SK-N-SH (cell line): ENCODE measurements at regions not wholly inside any gene's neighbourhood (a gene's known extent, or its start where the extent isn't known, plus 50 kb on each side); places are given as distances from the start of the nearest gene placed in this dataset.

Experiments used
- CTCF ChIA-PET: fragments of 300-600, 350-600 bp; formaldehyde crosslinking; extraction: SDS; loops from one replicate; lab custom pipeline; 2021; lab: Yijun Ruan, JAX
- POLR2A ChIA-PET: fragments of 350-600 bp; sonication (Branson Sonifier 250); formaldehyde crosslinking; extraction: SDS; loops from one replicate; lab custom pipeline; 2020; ENCODE audit warnings: antibody characterized with exemption, inconsistent platforms; lab: Yijun Ruan, JAX
- DNase-seq: peaks from one replicate; pipeline ENCODE4 v3.0.0; 2012
- H2AFZ ChIP-seq: fragments of 200-600 bp; sonication (generic); 2 replicates; pipeline ENCODE4 v1.8.1; 2016; ENCODE audit warnings: antibody characterized with exemption, mild to moderate bottlenecking, low read depth
- H3F3A ChIP-seq: fragments of 200-600 bp; sonication (generic); replicated peaks from 2 replicates; pipeline ENCODE3; 2016; ENCODE audit warnings: antibody characterized with exemption, mild to moderate bottlenecking; ENCODE audit not compliant: insufficient read depth
- H3K27ac ChIP-seq, 2 experiments: fragments of 200-500 bp in 1 of 2; fragments of 200-600 bp in 1 of 2; sonication (Bioruptor generic) in 1 of 2; sonication (generic), shearing (Covaris generic) in 1 of 2; 2 replicates each; pipeline versions ENCODE4 v1.5.1 to v1.6.1; 2014 to 2016; ENCODE audit warnings: low read depth in 2 of 2, inconsistent platforms in 1 of 2, low read length in 1 of 2, mild to moderate bottlenecking in 1 of 2, mixed read lengths in 1 of 2
- H3K27me3 ChIP-seq: fragments of 200-600 bp; sonication (generic), shearing (Covaris generic); 2 replicates; pipeline ENCODE4 v1.6.1; 2016; ENCODE audit warnings: mixed run types; ENCODE audit not compliant: insufficient read depth
- H3K36me3 ChIP-seq, 2 experiments: fragments of 200-500 bp in 1 of 2; fragments of 200-600 bp in 1 of 2; sonication (Bioruptor generic) in 1 of 2; sonication (generic) in 1 of 2; replicated peaks in 1 of 2; 2 replicates each; pipeline versions ENCODE3 to v1.5.1; 2014 to 2016; ENCODE audit warnings: low read length in 1 of 2, mild to moderate bottlenecking in 1 of 2; ENCODE audit not compliant: insufficient read depth in 2 of 2, control insufficient read depth in 1 of 2
- H3K4me1 ChIP-seq, 2 experiments: fragments of 200-500 bp in 1 of 2; fragments of 200-600 bp in 1 of 2; sonication (Bioruptor generic) in 1 of 2; sonication (generic), shearing (Covaris generic) in 1 of 2; 2 replicates each; pipeline versions ENCODE4 v1.5.1 to v1.6.1; 2014 to 2016; ENCODE audit warnings: low read depth in 1 of 2, low read length in 1 of 2, mixed run types in 1 of 2; ENCODE audit not compliant: insufficient read depth in 2 of 2, control insufficient read depth in 1 of 2
- H3K4me2 ChIP-seq: fragments of 200-600 bp; sonication (generic), shearing (Covaris generic); 2 replicates; pipeline ENCODE4 v1.6.1; 2017; ENCODE audit warnings: mixed run types
- H3K4me3 ChIP-seq, 2 experiments: fragments of 200-500 bp in 1 of 2; fragments of 200-600 bp in 1 of 2; sonication (Bioruptor generic) in 1 of 2; sonication (generic), shearing (Covaris generic) in 1 of 2; 2 replicates each; pipeline versions ENCODE4 v1.5.1 to v1.8.1; 2014 to 2016; ENCODE audit warnings: low read depth in 2 of 2, inconsistent platforms in 1 of 2, low read length in 1 of 2, mild to moderate bottlenecking in 1 of 2, mixed read lengths in 1 of 2, moderate library complexity in 1 of 2
- H3K79me2 ChIP-seq: fragments of 200-600 bp; sonication (generic); 2 replicates; pipeline ENCODE4 v1.8.1; 2017; ENCODE audit warnings: mild to moderate bottlenecking; ENCODE audit not compliant: insufficient read depth
- H3K9ac ChIP-seq: fragments of 200-600 bp; sonication (generic); 2 replicates; pipeline ENCODE4 v1.6.1; 2017; ENCODE audit warnings: mixed run types
- H3K9me2 ChIP-seq: fragments of 200-600 bp; sonication (generic); 2 replicates; pipeline ENCODE4 v1.6.1; 2017; ENCODE audit warnings: mixed run types
- H3K9me3 ChIP-seq: fragments of 200-600 bp; sonication (generic); 2 replicates; pipeline ENCODE4 v1.6.1; 2017; ENCODE audit warnings: mixed run types, mild to moderate bottlenecking, moderate library complexity
- H4K20me1 ChIP-seq: fragments of 200-600 bp; sonication (generic); 2 replicates; pipeline ENCODE4 v1.6.1; 2017; ENCODE audit warnings: mild to moderate bottlenecking, mixed run types; ENCODE audit not compliant: insufficient read depth
- CHD2 ChIP-seq: fragments of 150-350 bp; IDR thresholded peaks from 2 replicates; pipeline ENCODE4 v1.6.1; 2018; ENCODE audit warnings: low read length; ENCODE audit not compliant: partially characterized antibody
- ELF1 ChIP-seq: IDR thresholded peaks from 2 replicates; pipeline ENCODE4 v1.4.0; 2012
- FOSL2 ChIP-seq: IDR thresholded peaks from 2 replicates; pipeline ENCODE4 v1.4.0; 2012; ENCODE audit warnings: low read depth, mild to moderate bottlenecking, moderate library complexity, borderline replicate concordance
- FOXJ3 ChIP-seq: sonication (generic); formaldehyde crosslinking; IDR thresholded peaks from 2 replicates; pipeline ENCODE4 v1.5.1; 2020; ENCODE audit warnings: mild to moderate bottlenecking, missing genetic modification reagents
- FOXM1 ChIP-seq: IDR thresholded peaks from 2 replicates; pipeline ENCODE4 v1.4.0; 2012; ENCODE audit warnings: low read depth, mild to moderate bottlenecking
- JUND ChIP-seq: IDR thresholded peaks from 2 replicates; pipeline ENCODE4 v1.4.0; 2012
- MEF2A ChIP-seq: IDR thresholded peaks from 2 replicates; pipeline ENCODE4 v1.4.0; 2012; ENCODE audit warnings: low read depth, borderline replicate concordance
- NFIC ChIP-seq: IDR thresholded peaks from 2 replicates; pipeline ENCODE4 v1.4.0; 2012; ENCODE audit warnings: borderline replicate concordance
- NRF1 ChIP-seq: IDR thresholded peaks from 2 replicates; pipeline ENCODE4 v1.6.1; 2012; ENCODE audit warnings: low read depth, mild to moderate bottlenecking, low read length
- POLR2AphosphoS5 ChIP-seq: IDR thresholded peaks from 2 replicates; pipeline ENCODE4 v1.6.1; 2012; ENCODE audit warnings: low read depth, low read length
- RCOR1 ChIP-seq: fragments of 150-350 bp; IDR thresholded peaks from 2 replicates; pipeline ENCODE4 v1.6.1; 2017; ENCODE audit warnings: antibody characterized with exemption, low read length
- SMC3 ChIP-seq: IDR thresholded peaks from 2 replicates; pipeline ENCODE4 v1.6.1; 2012; ENCODE audit warnings: low read depth, low read length, improper control_type of control experiment
- TAF1 ChIP-seq: IDR thresholded peaks from 2 replicates; pipeline ENCODE4 v1.6.1; 2012; ENCODE audit warnings: low read depth, mild to moderate bottlenecking, low read length, moderate library complexity, borderline replicate concordance
- TCF12 ChIP-seq: IDR thresholded peaks from 2 replicates; pipeline ENCODE4 v1.4.0; 2012
- TEAD4 ChIP-seq: IDR thresholded peaks from 2 replicates; pipeline ENCODE4 v1.4.0; 2012; ENCODE audit warnings: mild to moderate bottlenecking, borderline replicate concordance; ENCODE audit not compliant: insufficient read depth
- WGBS: methylation state at CpG from one replicate; pipeline ENCODE4 v1.1.6; 2017; ENCODE audit warnings: low lambda C conversion rate; 5-methylcytosine and 5-hydroxymethylcytosine counted together
- TF ChIP-seq, protein P1 (sequence below): IDR thresholded peaks from 2 replicates; pipeline ENCODE4 v1.6.1; 2012; ENCODE audit warnings: mild to moderate bottlenecking, low read depth, low read length, moderate library complexity
- TF ChIP-seq, protein P2 (sequence below): IDR thresholded peaks from 2 replicates; pipeline ENCODE4 v1.4.0; 2012; ENCODE audit warnings: low read depth, borderline replicate concordance
- TF ChIP-seq, protein P3 (sequence below): IDR thresholded peaks from 2 replicates; pipeline ENCODE4 v1.4.0; 2012; ENCODE audit warnings: low read depth, borderline replicate concordance
- TF ChIP-seq, protein P4 (sequence below): IDR thresholded peaks from 2 replicates; pipeline ENCODE4; 2012
- TF ChIP-seq, protein P5 (sequence below): IDR thresholded peaks from 2 replicates; pipeline ENCODE4 v1.4.0; 2012; ENCODE audit warnings: low read depth

DNA sequence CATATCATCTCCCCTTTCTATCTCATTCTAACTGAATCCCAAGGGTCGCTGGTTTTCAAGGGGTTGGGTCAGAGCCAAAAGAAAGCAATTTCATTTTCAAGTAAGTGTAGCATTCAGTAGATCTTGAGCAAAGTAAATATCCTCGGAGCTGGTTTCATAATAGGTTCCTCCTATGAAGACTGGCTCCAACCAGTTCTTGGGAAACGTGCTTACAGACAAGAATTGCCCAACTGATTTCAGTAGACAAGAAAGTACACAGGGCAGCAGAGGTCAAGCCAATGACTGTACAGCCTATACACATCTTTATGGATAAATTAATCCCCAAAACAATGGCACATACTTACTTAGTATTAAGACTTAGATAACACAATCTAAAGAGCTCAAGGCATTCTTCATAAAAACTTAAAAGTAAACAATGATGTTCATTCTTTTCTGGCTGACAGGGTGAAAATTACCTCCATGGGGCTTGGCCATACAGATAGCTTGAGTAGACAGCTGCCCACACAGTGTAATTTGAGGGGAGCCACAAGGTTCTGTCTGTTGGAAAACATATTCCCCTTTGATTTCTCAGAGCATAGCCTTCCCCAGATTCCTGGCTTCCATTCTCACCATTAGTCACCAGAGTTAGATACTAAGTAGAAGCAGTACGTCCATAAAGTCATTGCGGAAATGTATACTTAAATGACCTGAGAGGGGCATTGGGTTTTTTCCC lies 163.9 kb downstream of the ARRDC3 start (continued):
- TF ChIP-seq, protein P1, sequence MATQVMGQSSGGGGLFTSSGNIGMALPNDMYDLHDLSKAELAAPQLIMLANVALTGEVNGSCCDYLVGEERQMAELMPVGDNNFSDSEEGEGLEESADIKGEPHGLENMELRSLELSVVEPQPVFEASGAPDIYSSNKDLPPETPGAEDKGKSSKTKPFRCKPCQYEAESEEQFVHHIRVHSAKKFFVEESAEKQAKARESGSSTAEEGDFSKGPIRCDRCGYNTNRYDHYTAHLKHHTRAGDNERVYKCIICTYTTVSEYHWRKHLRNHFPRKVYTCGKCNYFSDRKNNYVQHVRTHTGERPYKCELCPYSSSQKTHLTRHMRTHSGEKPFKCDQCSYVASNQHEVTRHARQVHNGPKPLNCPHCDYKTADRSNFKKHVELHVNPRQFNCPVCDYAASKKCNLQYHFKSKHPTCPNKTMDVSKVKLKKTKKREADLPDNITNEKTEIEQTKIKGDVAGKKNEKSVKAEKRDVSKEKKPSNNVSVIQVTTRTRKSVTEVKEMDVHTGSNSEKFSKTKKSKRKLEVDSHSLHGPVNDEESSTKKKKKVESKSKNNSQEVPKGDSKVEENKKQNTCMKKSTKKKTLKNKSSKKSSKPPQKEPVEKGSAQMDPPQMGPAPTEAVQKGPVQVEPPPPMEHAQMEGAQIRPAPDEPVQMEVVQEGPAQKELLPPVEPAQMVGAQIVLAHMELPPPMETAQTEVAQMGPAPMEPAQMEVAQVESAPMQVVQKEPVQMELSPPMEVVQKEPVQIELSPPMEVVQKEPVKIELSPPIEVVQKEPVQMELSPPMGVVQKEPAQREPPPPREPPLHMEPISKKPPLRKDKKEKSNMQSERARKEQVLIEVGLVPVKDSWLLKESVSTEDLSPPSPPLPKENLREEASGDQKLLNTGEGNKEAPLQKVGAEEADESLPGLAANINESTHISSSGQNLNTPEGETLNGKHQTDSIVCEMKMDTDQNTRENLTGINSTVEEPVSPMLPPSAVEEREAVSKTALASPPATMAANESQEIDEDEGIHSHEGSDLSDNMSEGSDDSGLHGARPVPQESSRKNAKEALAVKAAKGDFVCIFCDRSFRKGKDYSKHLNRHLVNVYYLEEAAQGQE: no peak
- no peak for TF ChIP-seq TEAD4
- no peak for TF ChIP-seq NFIC
- no peak for TF ChIP-seq TCF12
- TF ChIP-seq, protein P2, sequence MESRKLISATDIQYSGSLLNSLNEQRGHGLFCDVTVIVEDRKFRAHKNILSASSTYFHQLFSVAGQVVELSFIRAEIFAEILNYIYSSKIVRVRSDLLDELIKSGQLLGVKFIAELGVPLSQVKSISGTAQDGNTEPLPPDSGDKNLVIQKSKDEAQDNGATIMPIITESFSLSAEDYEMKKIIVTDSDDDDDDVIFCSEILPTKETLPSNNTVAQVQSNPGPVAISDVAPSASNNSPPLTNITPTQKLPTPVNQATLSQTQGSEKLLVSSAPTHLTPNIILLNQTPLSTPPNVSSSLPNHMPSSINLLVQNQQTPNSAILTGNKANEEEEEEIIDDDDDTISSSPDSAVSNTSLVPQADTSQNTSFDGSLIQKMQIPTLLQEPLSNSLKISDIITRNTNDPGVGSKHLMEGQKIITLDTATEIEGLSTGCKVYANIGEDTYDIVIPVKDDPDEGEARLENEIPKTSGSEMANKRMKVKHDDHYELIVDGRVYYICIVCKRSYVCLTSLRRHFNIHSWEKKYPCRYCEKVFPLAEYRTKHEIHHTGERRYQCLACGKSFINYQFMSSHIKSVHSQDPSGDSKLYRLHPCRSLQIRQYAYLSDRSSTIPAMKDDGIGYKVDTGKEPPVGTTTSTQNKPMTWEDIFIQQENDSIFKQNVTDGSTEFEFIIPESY: no peak
- TF ChIP-seq, protein P3, sequence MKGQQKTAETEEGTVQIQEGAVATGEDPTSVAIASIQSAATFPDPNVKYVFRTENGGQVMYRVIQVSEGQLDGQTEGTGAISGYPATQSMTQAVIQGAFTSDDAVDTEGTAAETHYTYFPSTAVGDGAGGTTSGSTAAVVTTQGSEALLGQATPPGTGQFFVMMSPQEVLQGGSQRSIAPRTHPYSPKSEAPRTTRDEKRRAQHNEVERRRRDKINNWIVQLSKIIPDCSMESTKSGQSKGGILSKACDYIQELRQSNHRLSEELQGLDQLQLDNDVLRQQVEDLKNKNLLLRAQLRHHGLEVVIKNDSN: no peak
- TF ChIP-seq SMC3: no peak
- TF ChIP-seq TAF1: no peak
- no peak for TF ChIP-seq CHD2
- TF ChIP-seq, all 33 proteins: peak for 0

DNA sequence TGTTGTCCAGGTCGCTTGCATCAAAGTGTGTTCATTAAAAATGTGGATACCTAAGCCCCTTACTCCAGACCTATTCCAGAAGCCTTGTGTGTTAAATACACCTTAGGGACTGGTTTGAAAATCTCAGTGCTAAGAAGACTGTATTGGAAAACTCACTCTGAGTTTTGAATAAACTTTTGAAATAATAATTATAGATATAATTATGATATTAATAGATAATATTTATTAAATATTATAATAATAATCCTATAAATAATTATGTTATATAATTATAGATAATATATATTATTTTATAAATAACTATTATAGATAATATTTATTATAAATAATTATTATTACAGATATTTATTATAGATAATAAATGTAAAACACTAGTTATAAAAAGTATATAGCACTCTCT lies 165.3 kb downstream of the ARRDC3 start:
- Histone ChIP-seq H3K4me2 (no peak overlapping the region), H2AFZ (no peak overlapping the region), H3K4me3 (no peak overlapping the region), H4K20me1 (no peaks in the 10 kb centered on the region), H3K27me3 (no peaks in the 10 kb centered on the region), H3K9me3 (no peaks in the 10 kb centered on the region), H3K9me2 (no peaks in the 10 kb centered on the region), H3K27ac (no peak overlapping the region), H3F3A (peaks cover 2% of the 10 kb centered on the region), H3K36me3 (no peaks in the 10 kb centered on the region), H3K79me2 (no peaks in the 10 kb centered on the region), H3K9ac (no peak overlapping the region), H3K4me1 (peaks cover under 1 to 9% of the 10 kb centered on the region in 2 experiments; a peak in 2 of 4 replicates)
- CTCF ChIA-PET: interaction anchor here (1.2 to 5.3 kb wide), 2 partner anchors 10 to 167 kb away, joined by 3 to 42 read pairs; partner anchors contain the start of gene ARRDC3
- DNase-seq: no peak
- TF ChIP-seq RCOR1 (no peak), TAF1 (no peak), MEF2A (no peak), JUND (no peak), FOXM1 (no peak), ELF1 (no peak), NFIC (no peak), NRF1 (no peak), FOXJ3 (CRISPR knock-in tag) (no peak), SMC3 (no peak), POLR2AphosphoS5 (no peak), FOSL2 (no peak)
- TF ChIP-seq, protein P4, sequence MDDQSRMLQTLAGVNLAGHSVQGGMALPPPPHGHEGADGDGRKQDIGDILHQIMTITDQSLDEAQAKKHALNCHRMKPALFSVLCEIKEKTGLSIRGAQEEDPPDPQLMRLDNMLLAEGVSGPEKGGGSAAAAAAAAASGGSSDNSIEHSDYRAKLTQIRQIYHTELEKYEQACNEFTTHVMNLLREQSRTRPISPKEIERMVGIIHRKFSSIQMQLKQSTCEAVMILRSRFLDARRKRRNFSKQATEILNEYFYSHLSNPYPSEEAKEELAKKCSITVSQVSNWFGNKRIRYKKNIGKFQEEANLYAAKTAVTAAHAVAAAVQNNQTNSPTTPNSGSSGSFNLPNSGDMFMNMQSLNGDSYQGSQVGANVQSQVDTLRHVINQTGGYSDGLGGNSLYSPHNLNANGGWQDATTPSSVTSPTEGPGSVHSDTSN: no peak
- TF ChIP-seq, protein P5, sequence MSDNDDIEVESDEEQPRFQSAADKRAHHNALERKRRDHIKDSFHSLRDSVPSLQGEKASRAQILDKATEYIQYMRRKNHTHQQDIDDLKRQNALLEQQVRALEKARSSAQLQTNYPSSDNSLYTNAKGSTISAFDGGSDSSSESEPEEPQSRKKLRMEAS: no peak
- 94% methylated on average over 1 of the region's 1 CpG for WGBS
- POLR2A ChIA-PET: no interaction called here
